Neuronal stem cell (in vitro differentiated cells): ENCODE measurements at regions not wholly inside any gene's neighbourhood (a gene's known extent, or its start where the extent isn't known, plus 50 kb on each side); places are given as distances from the start of the nearest gene placed in this dataset.

ENCODE experiments used
- DNase-seq: peaks from one replicate; pipeline ENCODE4 v3.0.0-alpha.2; 2013; ENCODE audit warnings: low spot score
- H2AFZ ChIP-seq: one replicate; pipeline ENCODE4 v1.6.1; 2013; ENCODE audit warnings: mild to moderate bottlenecking, low read length, inconsistent platforms
- H2AK5ac ChIP-seq: 2 replicates; pipeline ENCODE4 v1.6.1; 2013; ENCODE audit warnings: low read depth, mild to moderate bottlenecking, inconsistent platforms, low read length, moderate library complexity, mixed read lengths
- H2BK120ac ChIP-seq: 2 replicates; pipeline ENCODE4 v1.6.1; 2013; ENCODE audit warnings: low read depth, mild to moderate bottlenecking, inconsistent platforms, low read length, moderate library complexity, mixed read lengths
- H2BK12ac ChIP-seq: one replicate; pipeline ENCODE4 v1.6.1; 2013; ENCODE audit warnings: low read length, inconsistent platforms
- H2BK15ac ChIP-seq: 2 replicates; pipeline ENCODE4 v1.6.1; 2013; ENCODE audit warnings: mild to moderate bottlenecking, low read length, inconsistent platforms, mixed read lengths
- H2BK5ac ChIP-seq: one replicate; pipeline ENCODE4 v1.6.1; 2013; ENCODE audit warnings: inconsistent platforms, mild to moderate bottlenecking, low read length, moderate library complexity
- H3K14ac ChIP-seq: one replicate; pipeline ENCODE4 v1.6.1; 2013; ENCODE audit warnings: low read length, inconsistent platforms
- H3K18ac ChIP-seq: 2 replicates; pipeline ENCODE4 v1.6.1; 2013; ENCODE audit warnings: low read length, inconsistent platforms
- H3K23ac ChIP-seq: 2 replicates; pipeline ENCODE4 v1.6.1; 2013; ENCODE audit warnings: low read depth, mild to moderate bottlenecking, mixed read lengths, low read length, inconsistent platforms; ENCODE audit not compliant: poor library complexity
- H3K27ac ChIP-seq: replicated peaks from 3 replicates; pipeline ENCODE4 v1.5.1; 2013; ENCODE audit warnings: low read length, inconsistent platforms
- H3K27me3 ChIP-seq, 3 experiments: 2 replicates each; pipeline ENCODE4 v1.6.1; 2013; ENCODE audit warnings: low read length in 3 of 3, mild to moderate bottlenecking in 2 of 3, inconsistent platforms in 1 of 3, low read depth in 1 of 3, mixed read lengths in 1 of 3, moderate library complexity in 1 of 3; ENCODE audit not compliant: control insufficient read depth in 3 of 3, insufficient read depth in 3 of 3
- H3K36me3 ChIP-seq, 2 donors: replicated peaks in 1 of 2; 2 replicates each; pipeline ENCODE4 v1.6.1; 2013; ENCODE audit warnings: low read length in 2 of 2; ENCODE audit not compliant: control insufficient read depth in 2 of 2, insufficient read depth in 2 of 2
- H3K4ac ChIP-seq: 2 replicates; pipeline ENCODE4 v1.6.1; 2013; ENCODE audit warnings: inconsistent platforms, mild to moderate bottlenecking, low read length, moderate library complexity
- H3K4me1 ChIP-seq, 2 donors: 1 replicate in 1 of 2; 2 replicates in 1 of 2; pipeline ENCODE4 v1.6.1; 2013; ENCODE audit warnings: low read length in 2 of 2, low read depth in 1 of 2; ENCODE audit not compliant: control insufficient read depth in 2 of 2, insufficient read depth in 1 of 2
- H3K4me2 ChIP-seq: one replicate; pipeline ENCODE4 v1.6.1; 2013; ENCODE audit warnings: mild to moderate bottlenecking, low read length, inconsistent platforms; ENCODE audit not compliant: insufficient read depth, poor library complexity, severe bottlenecking
- H3K4me3 ChIP-seq, 2 donors: 2 replicates each; pipeline ENCODE4 v1.5.1; 2013; ENCODE audit warnings: low read length in 2 of 2, mild to moderate bottlenecking in 2 of 2, inconsistent platforms in 1 of 2, moderate library complexity in 1 of 2
- H3K79me1 ChIP-seq: one replicate; pipeline ENCODE4 v1.6.1; 2013; ENCODE audit warnings: low read depth, mild to moderate bottlenecking, inconsistent platforms, low read length, moderate library complexity
- H3K9ac ChIP-seq: one replicate; pipeline ENCODE4 v1.6.1; 2013; ENCODE audit warnings: mild to moderate bottlenecking, low read depth, low read length, inconsistent platforms; ENCODE audit not compliant: poor library complexity
- H3K9me3 ChIP-seq, 2 donors: replicated peaks in 1 of 2; 2 replicates each; pipeline versions ENCODE3 to v1.6.1; 2013; ENCODE audit warnings: low read length in 2 of 2, mild to moderate bottlenecking in 2 of 2, inconsistent platforms in 1 of 2, low read depth in 1 of 2, mixed read lengths in 1 of 2, moderate library complexity in 1 of 2; ENCODE audit not compliant: control insufficient read depth in 2 of 2, insufficient read depth in 1 of 2
- H4K8ac ChIP-seq: one replicate; pipeline ENCODE4 v1.6.1; 2013; ENCODE audit warnings: low read depth, mild to moderate bottlenecking, inconsistent platforms, low read length, moderate library complexity
- H4K91ac ChIP-seq: one replicate; pipeline ENCODE4 v1.6.1; 2013; ENCODE audit warnings: low read length, low read depth, mild to moderate bottlenecking, inconsistent platforms; ENCODE audit not compliant: poor library complexity
- WGBS, 2 donors: extraction: QIAGEN DNeasy Blood & Tissue Kit; methylation state at CpG; one replicate each; pipeline ENCODE4 v1.1.7; 2013; ENCODE audit warnings: missing lambda C conversion rate in 2 of 2, mixed read lengths in 1 of 2; ENCODE audit not compliant: insufficient read length in 2 of 2, insufficient replicate concordance in 1 of 2; ENCODE audit errors: extremely low coverage in 2 of 2; 5-methylcytosine and 5-hydroxymethylcytosine counted together

- H3K4me3 ChIP-seq = no peak overlapping the region
- no peaks in the 10 kb centered on the region for H3K36me3 ChIP-seq
- H2BK12ac ChIP-seq = no peak overlapping the region
- H4K91ac ChIP-seq = no peak overlapping the region
- WGBS, 2 donors = no CpG with 5 or more reads among the region's 1 CpG
- H2AFZ ChIP-seq = no peak overlapping the region
- no peak overlapping the region for H3K23ac ChIP-seq
- no peak overlapping the region for H2BK15ac ChIP-seq
- H2BK5ac ChIP-seq = no peak overlapping the region
- no peak overlapping the region for H2AK5ac ChIP-seq
- peaks cover 2 to 5% of the 10 kb centered on the region in 2 donors for H3K4me1 ChIP-seq
- no peak overlapping the region for H3K9ac ChIP-seq
- no peak overlapping the region for H4K8ac ChIP-seq
- no peak overlapping the region for H2BK120ac ChIP-seq
- H3K4ac ChIP-seq = no peak overlapping the region
- no peaks in the 10 kb centered on the region for H3K27me3 ChIP-seq
- no peaks in the 10 kb centered on the region for H3K79me1 ChIP-seq
- no peaks in the 10 kb centered on the region for H3K9me3 ChIP-seq
- no peak for DNase-seq
- H3K18ac ChIP-seq = no peak overlapping the region
- no peak overlapping the region for H3K4me2 ChIP-seq
- no peak overlapping the region for H3K27ac ChIP-seq
- no peak overlapping the region for H3K14ac ChIP-seq
These were observed 276.3 kb upstream of the PTBP2 start for GRCh38 chr1:96445302-96445701.

- Histone ChIP-seq H3K4me2 (no peak overlapping the region), H2BK5ac (no peak overlapping the region), H3K9ac (no peak overlapping the region), H2BK15ac (no peak overlapping the region), H3K79me1 (no peaks in the 10 kb centered on the region), H3K4me3 (no peak overlapping the region), H4K8ac (no peak overlapping the region), H2BK120ac (no peak overlapping the region), H3K4me1 (peaks cover 4 to 8% of the 10 kb centered on the region in 2 donors), H3K27me3 (no peaks in the 10 kb centered on the region), H3K27ac (no peak overlapping the region), H3K23ac (no peak overlapping the region), H3K18ac (no peak overlapping the region), H4K91ac (no peak overlapping the region), H3K4ac (no peak overlapping the region), H2BK12ac (no peak overlapping the region), H3K36me3 (no peaks in the 10 kb centered on the region), H3K9me3 (no peaks in the 10 kb centered on the region), H2AK5ac (no peak overlapping the region), H2AFZ (no peak overlapping the region), H3K14ac (no peak overlapping the region)
- no CpG with 5 or more reads among the region's 3 CpGs for WGBS, 2 donors
- DNase-seq = no peak
These were observed 257.5 kb upstream of the PTBP2 start for GRCh38 chr1:96464066-96464465.

- H3K4ac ChIP-seq = no peak overlapping the region
- H2BK120ac ChIP-seq = no peak overlapping the region
- no peak overlapping the region for H3K4me3 ChIP-seq
- no CpG with 5 or more reads among the region's 5 CpGs for WGBS, 2 donors
- no peak overlapping the region for H2AFZ ChIP-seq
- no peak overlapping the region for H2BK12ac ChIP-seq
- H3K14ac ChIP-seq = no peak overlapping the region
- H3K9me3 ChIP-seq = no peaks in the 10 kb centered on the region
- H3K9ac ChIP-seq = no peak overlapping the region
- H3K79me1 ChIP-seq = no peaks in the 10 kb centered on the region
- no peak overlapping the region for H4K91ac ChIP-seq
- no peak overlapping the region for H3K18ac ChIP-seq
- no peak overlapping the region for H2BK15ac ChIP-seq
- H3K4me2 ChIP-seq = no peak overlapping the region
- no peaks in the 10 kb centered on the region for H3K36me3 ChIP-seq
- no peak overlapping the region for H2BK5ac ChIP-seq
- H4K8ac ChIP-seq = no peak overlapping the region
- no peak overlapping the region for H2AK5ac ChIP-seq
- no peaks in the 10 kb centered on the region for H3K27me3 ChIP-seq
- H3K23ac ChIP-seq = no peak overlapping the region
- no peak for DNase-seq
- no peak overlapping the region for H3K27ac ChIP-seq
- H3K4me1 ChIP-seq = peaks cover 4 to 8% of the 10 kb centered on the region in 2 donors
These were observed 257.1 kb upstream of the PTBP2 start for GRCh38 chr1:96464522-96464921.

DNA sequence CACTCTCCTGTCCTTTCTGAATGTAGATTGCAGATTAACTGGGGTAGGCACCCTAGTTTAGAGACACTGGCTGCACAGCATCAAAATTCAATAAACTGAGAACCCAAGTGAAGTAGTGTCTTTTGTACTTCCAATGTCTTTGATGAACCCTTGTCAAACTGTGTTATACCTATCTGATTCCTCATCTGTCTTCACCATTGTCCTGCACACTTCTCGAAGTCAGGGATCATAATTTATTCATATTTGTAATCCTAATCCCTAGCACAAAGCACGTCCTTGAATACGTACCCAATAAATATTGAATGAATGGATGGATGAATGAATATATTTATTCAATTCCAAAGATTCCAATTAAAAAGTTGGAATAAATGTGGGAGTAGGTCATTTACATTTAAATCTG, 256.6 kb upstream of the PTBP2 start:
- no peak overlapping the region for H2BK120ac ChIP-seq
- H3K27me3 ChIP-seq = no peaks in the 10 kb centered on the region
- no peak overlapping the region for H3K23ac ChIP-seq
- H3K4me3 ChIP-seq = no peak overlapping the region
- no peak overlapping the region for H3K18ac ChIP-seq
- no peak overlapping the region for H3K4me2 ChIP-seq
- no peak overlapping the region for H2AK5ac ChIP-seq
- H3K9ac ChIP-seq = no peak overlapping the region
- no peak overlapping the region for H2BK15ac ChIP-seq
- no peak for DNase-seq
- H2AFZ ChIP-seq = no peak overlapping the region
- H3K4ac ChIP-seq = no peak overlapping the region
- H2BK5ac ChIP-seq = no peak overlapping the region
- H3K79me1 ChIP-seq = no peaks in the 10 kb centered on the region
- H3K9me3 ChIP-seq = no peaks in the 10 kb centered on the region
- peaks cover 4 to 8% of the 10 kb centered on the region in 2 donors for H3K4me1 ChIP-seq
- H4K91ac ChIP-seq = no peak overlapping the region
- WGBS, 2 donors = no CpG with 5 or more reads among the region's 3 CpGs
- no peaks in the 10 kb centered on the region for H3K36me3 ChIP-seq
- H3K27ac ChIP-seq = no peak overlapping the region
- no peak overlapping the region for H2BK12ac ChIP-seq
- H3K14ac ChIP-seq = no peak overlapping the region
- no peak overlapping the region for H4K8ac ChIP-seq
